ENCODE measurements at regions not wholly inside any gene's neighbourhood (a gene's known extent, or its start where the extent isn't known, plus 50 kb on each side); places are given as distances from the start of the nearest gene placed in this dataset.

GRCh38 chr10:29224631-29225030 lies 64.2 kb upstream of the LYZL1 start:
- TF ChIP-seq CTCF (conservative IDR thresholded peaks at IDR 0.05 in 1 of 2, IDR thresholded peaks at IDR 0.05 in 1 of 2; ENCODE audit: low read depth in 1 of 2, low read length in 2 of 2) (no peak), EZH2 (IDR thresholded peaks at IDR 0.05; ENCODE audit: low read length, missing control alignments) (no peak)

All from fibroblast of lung (primary cell).